NT2/D1 (cell line): ENCODE measurements at regions not wholly inside any gene's neighbourhood (a gene's known extent, or its start where the extent isn't known, plus 50 kb on each side); places are given as distances from the start of the nearest gene placed in this dataset.

Source experiments
- SUZ12 ChIP-seq: IDR thresholded peaks from 2 replicates; pipeline ENCODE4 v1.6.1; 2011; ENCODE audit not compliant: insufficient read length, insufficient read depth; ENCODE audit errors: extremely low read depth
- YY1 ChIP-seq: IDR thresholded peaks from 2 replicates; pipeline ENCODE4 v1.6.1; 2011; ENCODE audit not compliant: insufficient read length, insufficient read depth
- ZNF274 ChIP-seq: IDR thresholded peaks from 2 replicates; pipeline ENCODE4 v1.6.1; 2011; ENCODE audit warnings: mild to moderate bottlenecking, low read depth, low read length

- TF ChIP-seq SUZ12 (no peak), ZNF274 (no peak), YY1 (no peak)
Observed at GRCh38 chrX:20352504-20352903, 85.8 kb upstream of the RPS6KA3 start.
